ENCODE measurements at regions not wholly inside any gene's neighbourhood (a gene's known extent, or its start where the extent isn't known, plus 50 kb on each side); places are given as distances from the start of the nearest gene placed in this dataset.

DNA sequence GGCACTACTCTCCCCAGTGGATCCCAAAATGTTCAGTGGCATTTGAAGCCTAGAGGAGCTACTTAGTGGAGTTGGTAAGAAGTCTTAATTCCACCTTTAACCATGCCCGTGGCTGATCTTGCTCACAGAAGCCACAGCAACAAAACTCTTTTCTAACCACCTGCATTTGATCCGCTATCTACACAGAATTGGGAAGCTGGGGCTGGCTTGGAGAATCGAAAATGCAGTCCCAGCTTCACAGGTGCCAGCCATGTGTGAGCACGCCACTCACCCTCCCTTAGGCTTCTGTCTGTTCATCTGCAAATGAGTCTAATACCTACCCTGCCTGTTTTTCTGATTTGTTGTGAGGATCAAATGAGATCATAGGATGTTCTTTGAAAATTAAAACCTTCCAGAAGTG is 182.6 kb downstream of the BCL11A start:
- TF ChIP-seq, protein P1, sequence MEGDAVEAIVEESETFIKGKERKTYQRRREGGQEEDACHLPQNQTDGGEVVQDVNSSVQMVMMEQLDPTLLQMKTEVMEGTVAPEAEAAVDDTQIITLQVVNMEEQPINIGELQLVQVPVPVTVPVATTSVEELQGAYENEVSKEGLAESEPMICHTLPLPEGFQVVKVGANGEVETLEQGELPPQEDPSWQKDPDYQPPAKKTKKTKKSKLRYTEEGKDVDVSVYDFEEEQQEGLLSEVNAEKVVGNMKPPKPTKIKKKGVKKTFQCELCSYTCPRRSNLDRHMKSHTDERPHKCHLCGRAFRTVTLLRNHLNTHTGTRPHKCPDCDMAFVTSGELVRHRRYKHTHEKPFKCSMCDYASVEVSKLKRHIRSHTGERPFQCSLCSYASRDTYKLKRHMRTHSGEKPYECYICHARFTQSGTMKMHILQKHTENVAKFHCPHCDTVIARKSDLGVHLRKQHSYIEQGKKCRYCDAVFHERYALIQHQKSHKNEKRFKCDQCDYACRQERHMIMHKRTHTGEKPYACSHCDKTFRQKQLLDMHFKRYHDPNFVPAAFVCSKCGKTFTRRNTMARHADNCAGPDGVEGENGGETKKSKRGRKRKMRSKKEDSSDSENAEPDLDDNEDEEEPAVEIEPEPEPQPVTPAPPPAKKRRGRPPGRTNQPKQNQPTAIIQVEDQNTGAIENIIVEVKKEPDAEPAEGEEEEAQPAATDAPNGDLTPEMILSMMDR (IDR thresholded peaks at IDR 0.05; ENCODE audit: insufficient read depth, low read length, poor library complexity, severe bottlenecking): no peak
- no peak for TF ChIP-seq EZH2phosphoT487 (conservative IDR thresholded peaks at IDR 0.05; ENCODE audit: low read length)
